ENCODE measurements at regions not wholly inside any gene's neighbourhood (a gene's known extent, or its start where the extent isn't known, plus 50 kb on each side); places are given as distances from the start of the nearest gene placed in this dataset.

- no peak for TF ChIP-seq POLR2A (IDR thresholded peaks at IDR 0.05)
- TF ChIP-seq CTCF (IDR thresholded peaks at IDR 0.05), result no peak
These were observed 364.2 kb downstream of the SFMBT2 start for GRCh38 chr10:7046615-7047014.

All from vagina (tissue), 2 donors.